ENCODE measurements at regions not wholly inside any gene's neighbourhood (a gene's known extent, or its start where the extent isn't known, plus 50 kb on each side); places are given as distances from the start of the nearest gene placed in this dataset.
"Not testable (repeated sequence)": the region's sequence is repeated elsewhere in the genome, so short reads cannot be mapped to it uniquely, and the experiment has no call there.

DNA sequence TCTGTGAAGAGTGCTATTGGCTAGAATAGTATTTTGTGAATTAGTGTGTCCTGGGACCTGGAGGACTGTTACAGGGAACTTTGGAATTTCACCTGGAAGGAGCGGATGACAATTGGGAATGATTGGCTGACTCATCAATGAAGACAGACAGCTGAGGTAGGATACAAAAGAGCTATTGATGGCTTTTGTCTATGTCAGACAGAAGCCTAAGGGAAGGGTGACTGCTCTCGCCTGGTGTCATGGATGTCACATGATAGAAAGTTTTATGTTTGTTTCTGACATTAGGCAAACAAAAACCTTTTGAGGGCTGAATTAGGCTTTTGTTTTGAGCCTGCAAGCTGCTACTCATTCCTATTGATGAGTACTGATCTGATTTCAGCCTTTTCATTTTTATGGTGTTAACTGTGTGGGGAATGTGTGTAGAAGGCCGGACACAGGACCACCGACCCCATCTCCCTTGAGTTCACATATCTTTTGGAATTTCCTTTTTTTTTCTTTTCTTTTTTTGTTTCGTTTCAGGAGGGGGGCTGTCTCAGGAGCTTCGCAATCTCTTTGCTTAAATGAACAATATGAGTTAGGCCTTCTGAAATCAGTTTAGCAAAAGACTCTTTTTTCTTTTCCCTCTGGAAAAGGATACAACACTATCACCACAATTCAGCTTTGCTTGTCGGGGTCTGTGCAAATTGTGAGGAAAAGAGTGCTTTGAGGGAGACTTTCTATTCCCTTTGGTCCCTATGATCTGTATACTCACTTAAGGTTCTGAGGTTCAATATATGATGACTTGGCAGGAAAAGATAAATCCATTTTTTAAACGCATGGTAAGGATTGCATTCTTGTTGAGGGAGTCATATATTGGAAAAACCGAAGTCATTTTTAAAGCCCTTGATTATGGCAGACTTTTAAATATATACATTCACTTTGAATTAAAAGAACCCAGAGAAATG, 207.9 kb upstream of the FIGN start:
- no peak for DNase-seq

DNA sequence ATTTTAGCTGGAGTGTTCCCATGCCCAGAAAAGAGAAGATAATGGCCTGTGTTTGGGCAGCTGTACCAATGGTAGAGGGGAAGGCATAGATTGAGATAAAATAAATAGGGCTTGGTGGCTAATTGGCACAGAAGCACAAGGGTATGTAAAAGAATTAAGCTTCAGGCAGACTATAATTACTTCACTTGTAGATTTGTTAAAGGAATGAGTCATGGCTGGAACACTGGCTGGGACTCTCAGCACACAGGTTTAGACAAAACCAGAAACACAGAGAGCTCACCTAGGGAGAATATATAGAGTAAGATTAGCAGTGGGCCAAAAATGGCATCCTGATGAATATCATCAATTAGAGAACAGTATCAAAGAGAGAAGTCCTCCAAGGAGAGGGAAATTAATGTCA, 198.3 kb upstream of the FIGN start:
- no peak for DNase-seq

DNA sequence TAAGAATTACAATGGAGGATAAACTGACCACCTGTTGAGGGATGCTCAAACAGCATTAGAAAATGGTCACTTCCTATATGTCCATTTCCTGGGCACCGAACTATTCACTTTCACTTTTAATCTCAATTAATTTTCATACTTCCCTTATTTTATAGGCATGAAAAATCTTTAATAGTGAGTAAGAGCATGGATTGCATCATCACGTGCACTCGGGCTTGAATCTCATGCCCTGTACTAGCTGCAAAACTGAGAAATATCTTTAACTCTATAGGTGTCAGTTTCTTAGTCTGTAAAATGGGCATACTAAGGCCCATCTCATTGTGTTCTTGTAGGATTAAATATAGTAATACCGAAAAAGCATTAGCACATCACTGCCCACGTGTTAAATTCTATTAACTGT, 183.9 kb upstream of the FIGN start:
- DNase-seq, result no peak

DNA sequence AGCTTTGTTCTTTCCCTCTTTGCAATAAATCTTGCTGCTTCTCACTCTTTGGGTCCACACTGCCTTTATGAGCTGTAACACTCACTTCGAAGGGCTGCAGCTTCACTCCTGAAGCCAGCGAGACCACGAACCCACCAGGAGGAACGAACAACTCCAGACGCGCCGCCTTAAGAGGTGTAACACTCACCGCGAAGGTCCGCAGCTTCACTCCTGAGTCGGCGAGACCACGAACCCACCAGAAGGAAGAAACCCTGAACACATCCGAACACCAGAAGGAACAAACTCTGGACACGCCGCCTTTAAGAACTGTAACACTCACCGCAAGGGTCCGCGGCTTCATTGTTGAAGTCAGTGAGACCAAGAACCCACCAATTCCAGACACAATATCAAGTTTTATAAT, 178.7 kb upstream of the FIGN start:
- not testable (repeated sequence) for DNase-seq

DNA sequence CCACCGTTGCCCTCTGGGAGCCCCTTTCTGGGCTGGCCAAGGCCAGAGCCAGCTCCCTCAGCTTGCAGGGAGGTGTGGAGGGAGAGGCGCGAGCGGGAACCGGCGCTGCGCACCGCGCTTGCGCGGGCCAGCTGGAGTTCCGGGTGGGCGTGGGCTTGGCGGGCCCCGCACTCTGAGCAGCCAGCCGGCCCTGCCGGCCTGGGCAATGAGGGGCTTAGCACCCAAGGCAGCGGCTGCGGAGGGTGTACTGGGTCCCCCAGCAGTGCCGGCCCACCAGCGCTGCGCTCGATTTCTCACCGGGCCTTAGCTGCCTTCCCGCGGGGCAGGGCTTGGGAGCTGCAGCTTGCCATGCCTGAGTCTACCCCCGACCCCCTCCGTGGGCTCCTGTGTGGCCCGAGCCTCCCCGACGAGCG, 177.7 kb upstream of the FIGN start:
- not testable (repeated sequence) for DNase-seq

DNA sequence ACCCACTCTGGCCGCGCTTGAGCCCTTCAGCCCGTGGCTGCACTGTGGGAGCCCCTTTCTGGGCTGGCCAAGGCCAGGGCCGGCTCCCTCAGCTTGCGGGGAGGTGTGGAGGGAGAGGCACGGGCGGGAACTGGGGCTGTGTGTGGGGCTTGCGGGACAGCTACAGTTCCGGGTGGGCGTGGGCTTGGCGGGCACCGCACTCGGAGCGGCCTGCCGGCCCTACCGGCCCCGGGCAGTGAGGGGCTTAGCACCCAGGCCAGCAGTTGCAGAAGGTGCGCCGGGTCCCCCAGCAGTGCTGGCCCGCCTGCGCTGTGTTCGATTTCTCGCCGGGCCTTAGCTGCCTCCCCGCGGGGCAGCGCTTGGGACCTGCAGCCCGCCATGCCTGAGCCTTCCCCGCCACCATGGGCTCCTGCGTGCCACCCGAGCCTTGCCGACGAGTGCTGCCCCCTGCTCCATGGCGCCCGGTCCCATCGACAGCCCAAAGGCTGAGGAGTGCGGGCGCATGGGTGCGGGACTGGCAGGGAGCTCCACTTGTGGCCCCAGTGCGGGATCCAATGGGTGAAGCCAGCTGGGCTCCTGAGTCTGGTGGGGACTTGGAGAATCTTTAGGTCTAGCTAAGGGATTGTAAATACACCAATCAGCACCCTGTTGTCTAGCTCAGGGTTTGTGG, 173.7 kb upstream of the FIGN start:
- DNase-seq, result no peak

DNA sequence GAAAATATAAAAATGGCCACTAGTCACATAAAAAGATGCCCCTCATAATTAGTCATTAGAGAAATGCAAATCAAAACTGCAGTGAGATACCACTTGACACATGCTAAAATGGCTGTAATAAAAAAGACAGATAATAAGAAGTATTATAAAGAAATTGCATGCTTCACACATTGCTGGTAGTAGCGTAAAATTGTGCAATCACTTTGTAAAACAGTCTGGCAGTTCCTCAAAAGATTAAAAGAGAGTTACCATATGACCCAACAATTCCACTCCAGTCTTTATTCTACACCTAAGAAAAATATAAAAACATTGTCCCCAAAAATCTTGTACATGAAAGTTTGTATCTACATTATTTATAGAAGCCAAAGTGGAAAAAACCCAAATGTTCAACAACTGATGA, 170.6 kb upstream of the FIGN start:
- DNase-seq, result no peak

DNA sequence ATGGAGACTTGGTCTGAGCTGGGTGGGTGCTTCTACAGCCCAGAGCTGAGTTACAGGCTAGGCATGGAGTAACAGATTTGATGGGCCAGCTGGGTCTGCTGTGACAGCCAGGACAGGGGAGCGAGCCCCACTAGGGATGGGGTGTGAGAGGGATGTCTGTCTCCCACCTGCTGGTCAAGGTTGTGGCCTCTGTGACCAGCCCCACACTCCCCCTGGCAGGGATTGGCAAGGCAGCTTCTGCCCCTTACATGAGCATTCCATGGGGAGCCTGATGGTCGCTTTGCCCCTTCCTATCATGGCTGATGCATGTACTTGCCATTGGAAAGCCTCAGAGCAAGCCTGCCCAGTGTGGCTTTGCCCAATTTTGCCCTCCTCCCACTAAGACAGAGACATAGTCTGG, 162.0 kb upstream of the FIGN start:
- no peak for DNase-seq

DNA sequence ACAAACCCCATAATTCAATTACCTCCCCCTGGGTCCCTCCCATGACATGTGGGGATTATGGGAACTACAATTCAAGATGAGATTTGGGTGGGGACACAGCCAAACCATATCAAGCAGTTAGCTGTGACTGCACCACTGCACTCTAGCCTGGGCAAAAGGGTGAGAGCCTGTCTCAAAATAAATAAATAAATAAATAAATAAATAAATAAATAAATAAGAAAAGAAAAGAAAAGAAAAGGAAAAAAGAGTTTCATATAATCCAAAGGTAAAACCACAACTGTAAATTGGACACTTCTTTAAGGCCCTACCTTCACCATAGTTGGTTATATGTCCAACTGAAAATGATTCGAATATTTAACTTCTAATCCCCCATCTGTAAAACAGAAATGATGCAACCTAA, 157.6 kb upstream of the FIGN start:
- not testable (repeated sequence) for DNase-seq

DNA sequence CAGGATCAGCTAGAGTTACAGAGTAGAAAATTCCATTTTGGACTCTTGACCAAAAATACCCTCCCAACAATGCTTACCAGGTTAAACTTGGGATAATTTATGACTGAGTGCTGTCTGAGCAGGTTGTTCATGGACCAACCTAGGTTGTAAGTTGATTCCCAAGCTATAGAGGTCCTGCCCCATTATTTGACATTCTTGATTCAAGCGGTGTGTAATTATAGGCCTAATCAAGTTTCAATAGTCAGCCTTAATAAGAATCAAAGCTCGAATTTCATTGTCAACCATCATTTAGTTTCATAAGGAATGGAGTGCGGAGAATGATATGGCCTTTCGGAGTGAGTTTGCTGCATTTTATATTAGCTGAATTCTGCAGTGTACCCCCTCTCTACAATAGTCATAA, 152.8 kb upstream of the FIGN start:
- no peak for DNase-seq

DNA sequence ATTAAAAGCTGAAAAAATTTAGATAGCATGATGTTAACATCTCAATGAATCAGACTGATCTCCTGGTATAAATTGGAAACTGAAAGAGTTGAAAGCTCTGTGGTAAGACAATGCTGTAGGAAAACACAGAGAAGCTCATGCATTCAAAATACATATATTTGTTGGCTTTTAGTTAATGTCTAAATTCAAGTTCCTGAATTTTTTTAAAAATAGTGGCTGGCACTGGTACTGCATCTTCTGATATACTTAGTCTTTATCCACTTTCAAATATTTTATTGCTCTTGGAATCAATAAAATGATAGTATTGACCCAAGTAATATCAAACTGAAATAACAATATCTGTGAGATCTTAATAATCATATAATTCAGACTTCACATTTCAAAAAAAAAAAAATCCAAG, 151.4 kb upstream of the FIGN start:
- no peak for DNase-seq

DNA sequence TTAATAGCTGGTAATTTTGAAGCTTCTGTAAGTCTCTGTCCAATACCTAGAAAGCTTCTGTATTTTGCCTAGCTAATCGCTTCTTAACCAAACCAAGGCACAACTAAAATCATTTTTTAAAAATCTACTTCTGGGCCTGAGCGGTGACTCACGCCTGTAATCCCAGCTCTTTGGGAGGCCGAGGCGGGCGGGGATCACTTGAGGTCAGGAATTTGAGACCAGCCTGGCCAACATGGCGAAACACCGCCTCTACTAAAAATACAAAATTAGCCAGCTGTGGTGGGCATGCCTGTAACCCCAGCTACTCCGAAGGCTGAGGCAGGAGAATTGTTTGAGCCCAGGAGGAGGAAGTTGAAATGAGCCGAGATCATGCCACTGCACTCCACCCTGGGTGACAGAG, 148.6 kb upstream of the FIGN start:
- no peak for DNase-seq

DNA sequence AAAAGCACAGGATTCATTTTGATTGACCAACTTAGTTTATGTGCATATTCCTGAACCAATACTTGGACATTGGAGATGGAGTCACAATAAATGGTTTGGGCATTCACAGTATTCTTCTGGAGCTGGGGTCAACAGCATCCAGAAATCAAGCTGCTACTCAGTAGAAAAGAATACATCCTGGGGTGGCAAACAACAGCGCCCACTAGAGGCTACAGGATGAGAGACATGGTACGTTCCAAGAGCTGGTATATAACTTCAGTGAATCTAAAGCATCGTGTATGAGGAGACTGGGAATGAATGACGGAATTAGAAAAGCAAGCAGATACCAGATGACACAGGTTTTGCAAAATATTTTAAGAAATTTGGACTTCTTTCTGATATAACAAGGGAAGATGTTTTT, 142.9 kb upstream of the FIGN start:
- no peak for DNase-seq

DNA sequence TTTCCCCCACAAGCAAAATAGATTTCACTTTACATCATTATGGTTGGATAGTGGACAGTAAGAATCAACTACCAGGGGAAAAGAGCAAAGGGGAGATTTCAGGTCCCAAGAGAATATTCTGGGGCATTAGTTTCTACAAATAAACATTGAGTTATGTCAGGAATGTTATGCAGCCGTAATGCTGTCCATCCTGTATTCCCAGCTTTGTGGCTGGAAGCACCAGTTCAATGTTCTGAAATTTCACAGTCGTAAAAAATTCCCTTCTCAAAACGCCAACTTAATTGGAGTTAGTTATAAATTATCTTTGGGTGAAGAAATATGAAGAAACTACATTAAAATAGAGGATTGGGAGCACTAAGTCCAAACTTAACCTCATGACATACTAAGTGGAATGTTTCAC, 141.5 kb upstream of the FIGN start:
- no peak for DNase-seq

DNA sequence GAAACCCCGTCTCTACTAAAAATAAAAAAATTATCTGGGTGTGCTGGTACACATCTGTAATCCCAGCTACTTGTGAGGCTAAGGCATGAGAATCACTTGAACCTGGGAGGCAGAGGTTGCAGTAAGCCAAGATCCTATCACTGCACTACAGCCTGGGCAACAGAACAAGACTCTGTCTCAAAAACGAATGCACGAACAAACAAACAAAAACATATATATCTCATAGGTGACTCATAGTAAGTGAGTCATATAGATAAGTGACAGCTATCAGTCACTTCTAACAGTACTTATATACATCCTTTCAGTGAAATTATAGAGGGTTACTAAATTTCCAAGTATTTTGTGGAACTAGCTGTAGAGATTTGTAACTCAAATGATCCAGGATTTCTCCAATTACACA, 127.3 kb upstream of the FIGN start:
- no peak for DNase-seq

DNA sequence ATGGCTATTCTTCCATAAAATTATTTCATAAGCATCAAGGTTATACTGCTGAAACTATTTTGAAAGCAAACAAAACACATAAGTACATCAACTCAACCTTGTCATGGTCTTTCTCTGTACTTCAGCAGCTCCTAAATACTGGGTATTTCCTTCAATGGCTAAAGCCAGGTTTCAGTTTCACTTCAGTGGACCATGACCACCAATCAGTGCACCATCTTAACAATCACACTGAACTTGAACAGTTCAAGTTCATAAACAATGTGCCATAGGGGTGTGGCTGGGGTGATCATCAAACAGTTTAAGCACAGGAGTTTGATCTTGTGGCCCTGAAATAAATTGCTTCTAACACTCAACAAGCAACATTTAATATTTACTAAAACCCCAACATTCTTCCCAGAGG, 124.1 kb upstream of the FIGN start:
- no peak for DNase-seq

DNA sequence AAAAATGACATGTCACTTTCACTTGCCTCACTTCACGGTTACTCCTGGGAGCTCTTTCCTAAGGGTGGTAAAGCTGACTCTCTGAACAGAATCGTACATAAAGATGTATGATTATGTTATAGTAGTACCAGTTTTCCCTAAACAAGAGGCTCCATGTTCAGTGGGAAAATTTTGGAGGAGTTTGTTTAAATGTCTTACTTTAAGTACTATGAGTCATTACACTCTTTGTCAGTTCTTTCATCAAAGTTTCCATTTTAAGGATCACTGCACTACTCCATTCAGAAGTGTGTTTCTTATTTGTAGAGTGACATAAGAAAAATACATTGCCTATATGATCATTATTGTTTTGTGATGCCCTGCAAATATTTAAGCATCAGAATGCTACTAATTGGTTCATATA, 121.1 kb upstream of the FIGN start:
- DNase-seq, result no peak

DNA sequence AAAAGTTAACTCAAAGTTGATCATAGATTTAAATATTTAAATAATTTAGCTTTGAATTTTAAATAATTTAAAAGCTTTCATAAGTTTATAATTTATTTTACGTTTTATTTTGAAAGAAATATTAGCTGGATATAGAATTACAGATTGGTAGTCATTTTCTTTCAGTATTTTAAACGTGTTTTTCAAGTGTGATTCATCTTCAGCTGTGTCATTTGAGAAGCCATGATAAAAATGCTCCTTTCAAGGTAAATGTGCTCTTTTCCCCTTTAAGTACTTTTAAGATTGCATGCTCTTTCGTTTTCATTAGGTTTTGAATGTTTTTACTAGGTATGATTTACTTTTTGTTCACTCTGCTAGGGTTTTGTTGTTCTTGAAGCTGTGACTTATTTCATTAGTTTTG, 116.8 kb upstream of the FIGN start:
- DNase-seq, result no peak

DNA sequence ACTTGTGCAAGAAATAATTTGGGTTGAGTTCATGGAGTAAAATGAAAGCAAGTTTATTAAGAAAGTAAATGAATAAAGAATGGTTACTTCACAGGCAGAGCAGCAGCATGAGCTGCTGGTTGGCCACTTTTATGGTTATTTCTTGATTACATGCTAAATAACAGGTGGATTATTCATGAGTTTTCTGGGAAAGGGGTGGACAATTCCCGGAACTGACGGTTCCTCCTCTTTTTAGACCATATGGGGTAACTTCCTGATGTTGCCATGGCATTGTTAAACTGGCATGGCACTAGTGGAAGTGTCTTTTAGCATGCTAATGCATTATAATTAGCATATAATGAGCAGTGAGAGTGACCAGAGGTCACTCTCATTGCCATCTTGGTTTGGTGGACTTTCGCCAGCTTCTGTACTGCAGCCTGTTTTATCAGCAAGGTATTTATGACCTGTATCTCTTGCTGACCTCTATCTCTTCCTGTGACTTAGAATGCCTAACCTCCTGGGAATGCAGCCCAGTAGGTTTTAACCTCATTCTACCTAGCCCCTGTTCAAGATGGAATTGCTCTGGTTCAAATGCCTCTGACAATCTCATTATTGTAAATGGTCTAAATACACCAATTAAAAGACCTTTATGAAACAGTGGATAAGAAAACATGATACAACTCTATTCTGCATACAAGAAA, 114.1 kb upstream of the FIGN start:
- no peak for DNase-seq

DNA sequence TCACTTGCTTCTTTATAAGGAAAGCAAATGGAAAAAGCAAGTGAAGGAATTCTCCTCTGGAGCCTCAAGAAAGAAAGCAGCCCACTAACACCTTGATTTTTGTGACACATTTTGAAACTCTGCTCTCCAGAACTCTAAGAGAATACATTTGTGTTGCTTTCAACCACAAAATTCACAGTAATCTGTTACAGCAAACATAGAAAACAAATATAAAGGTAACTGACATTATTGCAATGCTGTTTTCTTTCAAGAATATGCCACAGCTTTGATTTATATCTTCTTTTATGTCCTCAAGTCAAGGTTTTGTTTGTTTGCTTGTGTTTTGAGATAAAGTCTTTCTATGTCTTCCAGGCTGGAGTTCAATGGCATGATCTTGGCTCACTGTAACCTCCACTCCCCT, 103.1 kb upstream of the FIGN start:
- DNase-seq, result no peak

DNA sequence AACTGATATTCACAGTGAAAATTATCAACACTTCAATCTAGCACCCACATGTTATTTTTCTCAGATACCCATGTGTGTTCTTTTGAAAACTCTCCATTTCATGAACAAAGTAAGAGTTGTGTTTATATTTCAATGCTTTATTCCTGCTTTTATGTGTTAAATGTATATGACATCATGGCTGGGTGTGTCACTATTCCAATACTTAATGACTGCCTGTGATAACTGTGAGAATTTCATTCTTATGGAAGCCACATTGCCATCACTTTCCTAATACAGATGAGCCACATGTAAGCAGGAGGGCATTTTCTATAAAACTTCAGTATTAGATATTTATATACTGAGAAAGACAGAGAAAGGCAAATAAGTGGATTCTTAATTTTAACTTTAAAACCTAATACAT, 100.4 kb upstream of the FIGN start:
- DNase-seq, result no peak

DNA sequence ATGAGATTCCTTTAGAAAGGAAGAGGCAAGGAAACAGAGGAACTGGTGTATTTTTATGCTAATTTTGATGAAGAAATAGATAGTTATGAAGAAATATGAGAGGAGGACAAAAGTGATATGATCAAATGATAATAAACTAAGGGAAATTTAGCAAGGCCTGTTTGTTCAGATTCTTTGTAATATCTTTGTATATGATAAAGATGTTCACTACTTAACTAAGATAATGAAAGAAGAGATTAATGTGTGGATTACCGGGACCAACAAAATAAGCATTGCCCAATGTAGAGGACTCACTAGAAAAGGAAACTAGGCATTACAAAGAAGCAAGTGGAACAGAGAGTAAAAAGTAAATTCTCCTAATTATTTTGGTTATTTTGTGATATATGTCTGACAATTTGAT, 99.0 kb upstream of the FIGN start:
- DNase-seq, result no peak

DNA sequence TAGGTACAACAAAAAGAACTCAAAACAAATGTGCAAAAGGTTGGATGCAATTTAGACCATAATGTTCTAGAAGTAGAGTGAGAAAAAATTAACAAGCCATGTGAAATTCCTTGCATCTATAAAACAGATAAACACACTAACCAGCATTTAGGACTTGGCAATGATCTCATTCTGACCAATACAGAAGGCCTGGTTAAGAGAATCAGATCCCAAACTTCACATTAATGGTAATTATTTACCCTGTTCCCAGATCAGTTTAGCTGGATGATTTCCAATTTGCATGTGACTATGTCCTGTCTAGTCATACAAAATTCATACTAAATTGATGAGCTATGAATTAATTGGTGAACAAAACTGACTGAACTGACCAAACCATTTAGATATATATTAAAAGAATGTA, 98.4 kb upstream of the FIGN start:
- no peak for DNase-seq

DNA sequence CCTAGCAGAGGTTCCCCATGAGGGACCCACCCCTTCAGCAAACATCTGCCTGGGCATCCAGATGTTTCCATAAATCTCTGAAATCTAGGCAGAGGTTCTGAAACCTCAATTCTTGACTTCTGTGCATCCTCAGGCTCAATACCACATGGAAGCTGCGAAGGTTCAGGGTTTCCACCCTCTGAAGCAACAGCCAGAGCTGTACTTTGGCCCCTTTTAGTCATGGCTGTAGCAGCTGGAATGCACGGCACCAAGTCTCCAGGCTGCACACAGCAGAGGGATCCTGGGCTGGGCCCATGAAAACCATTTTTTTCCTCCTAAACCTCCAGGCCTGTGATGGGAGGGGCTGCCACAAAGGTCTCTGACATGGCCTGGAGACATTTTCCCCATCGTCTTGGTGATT, 93.0 kb upstream of the FIGN start:
- DNase-seq, result no peak
